Esophagus muscularis mucosa (tissue), 3 donors: ENCODE measurements at regions not wholly inside any gene's neighbourhood (a gene's known extent, or its start where the extent isn't known, plus 50 kb on each side); places are given as distances from the start of the nearest gene placed in this dataset.

ENCODE experiments used
- POLR2A ChIP-seq: fragments of 450-650 bp; IDR thresholded peaks from one replicate; pipeline ENCODE4 v1.6.1; 2017; ENCODE audit warnings: antibody characterized with exemption, moderate library complexity, mild to moderate bottlenecking, low read depth
- POLR2AphosphoS5 ChIP-seq, 2 donors: sonication (generic); formaldehyde crosslinking; IDR thresholded peaks; one replicate each; pipeline ENCODE4 v1.6.1; 2017; ENCODE audit warnings: antibody characterized with exemption in 2 of 2
- TF ChIP-seq, protein P1 (sequence below), 3 experiments: fragments of 200-600 bp in 2 of 3; fragments of 450-650 bp in 1 of 3; sonication (generic) in 2 of 3; IDR thresholded peaks; one replicate each; pipeline ENCODE4 v1.5.1; 2017 to 2019; ENCODE audit warnings: antibody characterized with exemption in 3 of 3, mild to moderate bottlenecking in 2 of 3, moderate library complexity in 1 of 3

- TF ChIP-seq, protein P1, sequence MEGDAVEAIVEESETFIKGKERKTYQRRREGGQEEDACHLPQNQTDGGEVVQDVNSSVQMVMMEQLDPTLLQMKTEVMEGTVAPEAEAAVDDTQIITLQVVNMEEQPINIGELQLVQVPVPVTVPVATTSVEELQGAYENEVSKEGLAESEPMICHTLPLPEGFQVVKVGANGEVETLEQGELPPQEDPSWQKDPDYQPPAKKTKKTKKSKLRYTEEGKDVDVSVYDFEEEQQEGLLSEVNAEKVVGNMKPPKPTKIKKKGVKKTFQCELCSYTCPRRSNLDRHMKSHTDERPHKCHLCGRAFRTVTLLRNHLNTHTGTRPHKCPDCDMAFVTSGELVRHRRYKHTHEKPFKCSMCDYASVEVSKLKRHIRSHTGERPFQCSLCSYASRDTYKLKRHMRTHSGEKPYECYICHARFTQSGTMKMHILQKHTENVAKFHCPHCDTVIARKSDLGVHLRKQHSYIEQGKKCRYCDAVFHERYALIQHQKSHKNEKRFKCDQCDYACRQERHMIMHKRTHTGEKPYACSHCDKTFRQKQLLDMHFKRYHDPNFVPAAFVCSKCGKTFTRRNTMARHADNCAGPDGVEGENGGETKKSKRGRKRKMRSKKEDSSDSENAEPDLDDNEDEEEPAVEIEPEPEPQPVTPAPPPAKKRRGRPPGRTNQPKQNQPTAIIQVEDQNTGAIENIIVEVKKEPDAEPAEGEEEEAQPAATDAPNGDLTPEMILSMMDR (IDR thresholded peaks at IDR 0.05), result no peak
- TF ChIP-seq POLR2AphosphoS5 (IDR thresholded peaks at IDR 0.05), result no peak
- TF ChIP-seq POLR2A, result no peak
These were observed 1509.7 kb upstream of the LRRTM3 start for GRCh38 chr10:65416094-65416493.
